ENCODE measurements at regions not wholly inside any gene's neighbourhood (a gene's known extent, or its start where the extent isn't known, plus 50 kb on each side); places are given as distances from the start of the nearest gene placed in this dataset.

DNA sequence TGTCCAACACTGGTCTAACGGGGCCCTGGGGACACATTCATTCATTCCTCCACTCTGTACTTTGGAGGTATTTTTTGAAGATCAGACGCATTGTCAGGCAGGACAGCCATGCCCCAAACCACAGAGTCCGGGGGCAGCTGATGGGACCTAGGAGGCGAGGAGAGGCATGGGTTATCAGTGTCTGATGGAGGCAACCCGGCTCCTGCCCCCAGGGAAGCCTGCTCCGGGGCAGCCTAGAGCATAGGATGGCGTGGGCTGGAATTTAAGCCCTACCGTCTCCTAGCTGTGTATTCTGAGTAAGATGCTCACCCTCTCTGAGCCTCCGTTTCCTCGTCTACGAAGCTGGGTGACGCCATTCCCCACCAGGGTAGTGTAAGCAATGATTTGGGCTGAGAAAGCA, 55.4 kb upstream of the ELN start:
- no peak for TF ChIP-seq CTCF (conservative IDR thresholded peaks at IDR 0.05; ENCODE audit: low read depth, low read length)
- no peak for TF ChIP-seq EZH2 (IDR thresholded peaks at IDR 0.05; ENCODE audit: borderline replicate concordance, low read depth, low read length, poor library complexity, severe bottlenecking)

Data from A673 (cell line).